ENCODE measurements at regions not wholly inside any gene's neighbourhood (a gene's known extent, or its start where the extent isn't known, plus 50 kb on each side); places are given as distances from the start of the nearest gene placed in this dataset.

DNA sequence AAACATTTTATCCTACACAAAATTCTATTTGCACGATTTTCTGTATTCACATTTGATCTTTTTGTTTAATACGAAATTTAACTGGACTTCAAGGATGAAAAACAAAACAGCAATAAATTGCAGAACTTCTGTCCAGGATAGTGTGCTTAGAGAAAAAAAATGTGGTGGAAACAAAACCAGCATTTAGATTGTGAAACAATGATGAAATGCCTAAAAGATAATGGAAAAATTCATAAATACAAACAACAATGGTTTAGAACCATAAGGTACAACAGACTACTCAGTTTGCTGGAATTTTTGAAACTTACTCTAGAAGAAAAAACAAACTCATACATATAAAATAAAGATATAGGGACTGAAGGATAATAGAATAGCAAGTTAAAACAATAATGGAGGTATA, 234.0 kb downstream of the BCHE start:
- no peak for TF ChIP-seq CTCF (IDR thresholded peaks at IDR 0.05)
- TF ChIP-seq POLR2A (IDR thresholded peaks at IDR 0.05): no peak

Data from thyroid gland (tissue), 4 donors.